ENCODE measurements at regions not wholly inside any gene's neighbourhood (a gene's known extent, or its start where the extent isn't known, plus 50 kb on each side); places are given as distances from the start of the nearest gene placed in this dataset.

DNA sequence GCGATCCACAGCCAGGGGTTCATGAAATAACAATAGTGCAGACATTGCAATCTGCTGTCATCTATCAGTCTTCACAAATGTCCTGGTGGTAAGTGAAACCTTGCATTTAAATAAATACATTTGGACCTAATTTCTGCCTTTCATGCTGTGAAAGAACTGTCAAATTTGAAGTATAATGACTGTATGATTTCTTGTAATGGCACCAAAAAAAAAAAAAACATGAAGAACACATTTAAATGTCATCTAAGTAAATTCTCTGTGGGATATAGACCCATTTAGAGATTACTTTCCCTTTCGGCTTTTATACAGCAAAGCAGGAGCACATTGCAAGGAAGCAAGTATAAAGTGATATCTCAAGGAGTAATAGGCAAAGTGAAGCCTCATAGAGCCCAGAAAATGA lies 431.5 kb upstream of the SGCD start (continued):
- TF ChIP-seq, protein P1, sequence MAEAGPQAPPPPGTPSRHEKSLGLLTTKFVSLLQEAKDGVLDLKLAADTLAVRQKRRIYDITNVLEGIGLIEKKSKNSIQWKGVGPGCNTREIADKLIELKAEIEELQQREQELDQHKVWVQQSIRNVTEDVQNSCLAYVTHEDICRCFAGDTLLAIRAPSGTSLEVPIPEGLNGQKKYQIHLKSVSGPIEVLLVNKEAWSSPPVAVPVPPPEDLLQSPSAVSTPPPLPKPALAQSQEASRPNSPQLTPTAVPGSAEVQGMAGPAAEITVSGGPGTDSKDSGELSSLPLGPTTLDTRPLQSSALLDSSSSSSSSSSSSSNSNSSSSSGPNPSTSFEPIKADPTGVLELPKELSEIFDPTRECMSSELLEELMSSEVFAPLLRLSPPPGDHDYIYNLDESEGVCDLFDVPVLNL (CRISPR knock-in tag; IDR thresholded peaks at IDR 0.05; ENCODE audit: borderline replicate concordance, low read depth): no peak

DNA sequence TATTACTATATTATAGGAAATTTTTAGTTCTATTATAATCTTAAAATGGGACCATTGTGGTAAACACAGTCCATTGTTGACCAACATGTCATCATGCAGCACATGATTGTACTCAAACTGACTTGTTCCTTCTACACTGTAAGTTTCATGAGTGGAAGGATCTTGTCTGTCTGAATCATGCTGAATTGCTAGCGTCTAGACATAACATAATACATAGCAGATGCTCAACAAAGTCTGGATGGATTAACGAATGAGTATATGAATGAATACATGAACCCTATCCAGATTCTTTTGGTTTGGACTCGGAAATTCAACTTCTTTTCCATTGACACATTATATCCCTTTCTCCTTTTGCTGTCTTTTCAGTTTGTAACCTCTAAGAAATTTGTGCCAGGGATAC lies 429.2 kb upstream of the SGCD start:
- no peak overlapping the region for H3K4me3 Mint-ChIP-seq
- ATAC-seq (no peak), DNase-seq (ENCODE audit: low spot score) (no peak)
- POLR2A ChIA-PET: no interaction called here
- no peaks in the 10 kb centered on the region for H3K36me3 Mint-ChIP-seq
- no peaks in the 10 kb centered on the region for H3K27me3 Mint-ChIP-seq (ENCODE audit: low read depth)
- H3K9me3 Mint-ChIP-seq: no peaks in the 10 kb centered on the region
- no peak overlapping the region for H3K27ac Mint-ChIP-seq
- CTCF ChIA-PET: no interaction called here
- peaks cover 6% of the 10 kb centered on the region for H3K4me1 Mint-ChIP-seq
- TF ChIP-seq, protein P1 (CRISPR knock-in tag; IDR thresholded peaks at IDR 0.05; ENCODE audit: borderline replicate concordance, low read depth): no peak

DNA sequence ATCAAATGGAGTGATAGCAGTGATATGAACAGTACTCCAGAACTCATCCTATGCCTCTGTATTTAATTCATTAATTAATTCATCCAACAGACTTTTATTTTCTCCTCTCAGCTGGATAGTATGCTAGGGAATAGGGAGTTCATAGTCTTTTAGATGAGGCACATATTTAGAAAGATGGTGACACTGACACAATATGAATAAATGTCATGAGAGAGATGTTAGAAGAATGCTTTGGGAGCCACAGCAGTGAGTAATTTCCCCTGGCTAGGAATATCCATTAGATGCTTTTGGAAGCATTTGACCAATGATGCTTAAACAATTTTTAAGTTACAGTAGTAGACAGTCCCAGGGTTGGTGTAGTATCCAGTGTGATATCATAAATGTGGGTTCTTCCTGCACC lies 428.7 kb upstream of the SGCD start:
- Mint-ChIP-seq H3K4me3 (no peak overlapping the region), H3K27me3 (ENCODE audit: low read depth) (no peaks in the 10 kb centered on the region), H3K27ac (no peak overlapping the region), H3K4me1 (peaks cover 6% of the 10 kb centered on the region), H3K36me3 (no peaks in the 10 kb centered on the region), H3K9me3 (no peaks in the 10 kb centered on the region)
- POLR2A ChIA-PET: no interaction called here
- ATAC-seq (no peak), DNase-seq (ENCODE audit: low spot score) (no peak)
- TF ChIP-seq ZNF396 (CRISPR knock-in tag; IDR thresholded peaks at IDR 0.05; ENCODE audit: borderline replicate concordance) (no peak), GRHL2 (CRISPR knock-in tag; IDR thresholded peaks at IDR 0.05; ENCODE audit: insufficient replicate concordance, severe bottlenecking) (no peak), TP53 (CRISPR knock-in tag; IDR thresholded peaks at IDR 0.05) (no peak), HMGA2 (CRISPR knock-in tag; IDR thresholded peaks at IDR 0.05) (no peak)
- TF ChIP-seq, protein P2, sequence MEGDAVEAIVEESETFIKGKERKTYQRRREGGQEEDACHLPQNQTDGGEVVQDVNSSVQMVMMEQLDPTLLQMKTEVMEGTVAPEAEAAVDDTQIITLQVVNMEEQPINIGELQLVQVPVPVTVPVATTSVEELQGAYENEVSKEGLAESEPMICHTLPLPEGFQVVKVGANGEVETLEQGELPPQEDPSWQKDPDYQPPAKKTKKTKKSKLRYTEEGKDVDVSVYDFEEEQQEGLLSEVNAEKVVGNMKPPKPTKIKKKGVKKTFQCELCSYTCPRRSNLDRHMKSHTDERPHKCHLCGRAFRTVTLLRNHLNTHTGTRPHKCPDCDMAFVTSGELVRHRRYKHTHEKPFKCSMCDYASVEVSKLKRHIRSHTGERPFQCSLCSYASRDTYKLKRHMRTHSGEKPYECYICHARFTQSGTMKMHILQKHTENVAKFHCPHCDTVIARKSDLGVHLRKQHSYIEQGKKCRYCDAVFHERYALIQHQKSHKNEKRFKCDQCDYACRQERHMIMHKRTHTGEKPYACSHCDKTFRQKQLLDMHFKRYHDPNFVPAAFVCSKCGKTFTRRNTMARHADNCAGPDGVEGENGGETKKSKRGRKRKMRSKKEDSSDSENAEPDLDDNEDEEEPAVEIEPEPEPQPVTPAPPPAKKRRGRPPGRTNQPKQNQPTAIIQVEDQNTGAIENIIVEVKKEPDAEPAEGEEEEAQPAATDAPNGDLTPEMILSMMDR (IDR thresholded peaks at IDR 0.05): no peak
- TF ChIP-seq, protein P3, sequence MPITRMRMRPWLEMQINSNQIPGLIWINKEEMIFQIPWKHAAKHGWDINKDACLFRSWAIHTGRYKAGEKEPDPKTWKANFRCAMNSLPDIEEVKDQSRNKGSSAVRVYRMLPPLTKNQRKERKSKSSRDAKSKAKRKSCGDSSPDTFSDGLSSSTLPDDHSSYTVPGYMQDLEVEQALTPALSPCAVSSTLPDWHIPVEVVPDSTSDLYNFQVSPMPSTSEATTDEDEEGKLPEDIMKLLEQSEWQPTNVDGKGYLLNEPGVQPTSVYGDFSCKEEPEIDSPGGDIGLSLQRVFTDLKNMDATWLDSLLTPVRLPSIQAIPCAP (CRISPR knock-in tag; IDR thresholded peaks at IDR 0.05): no peak
- TF ChIP-seq, protein P1 (CRISPR knock-in tag; IDR thresholded peaks at IDR 0.05; ENCODE audit: borderline replicate concordance, low read depth): no peak
- TF ChIP-seq, protein P4, sequence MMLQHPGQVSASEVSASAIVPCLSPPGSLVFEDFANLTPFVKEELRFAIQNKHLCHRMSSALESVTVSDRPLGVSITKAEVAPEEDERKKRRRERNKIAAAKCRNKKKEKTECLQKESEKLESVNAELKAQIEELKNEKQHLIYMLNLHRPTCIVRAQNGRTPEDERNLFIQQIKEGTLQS (CRISPR knock-in tag; conservative IDR thresholded peaks at IDR 0.05): no peak
- TF ChIP-seq, protein P5, sequence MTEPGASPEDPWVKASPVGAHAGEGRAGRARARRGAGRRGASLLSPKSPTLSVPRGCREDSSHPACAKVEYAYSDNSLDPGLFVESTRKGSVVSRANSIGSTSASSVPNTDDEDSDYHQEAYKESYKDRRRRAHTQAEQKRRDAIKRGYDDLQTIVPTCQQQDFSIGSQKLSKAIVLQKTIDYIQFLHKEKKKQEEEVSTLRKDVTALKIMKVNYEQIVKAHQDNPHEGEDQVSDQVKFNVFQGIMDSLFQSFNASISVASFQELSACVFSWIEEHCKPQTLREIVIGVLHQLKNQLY (CRISPR knock-in tag; IDR thresholded peaks at IDR 0.05): no peak
- TF ChIP-seq, protein P6, sequence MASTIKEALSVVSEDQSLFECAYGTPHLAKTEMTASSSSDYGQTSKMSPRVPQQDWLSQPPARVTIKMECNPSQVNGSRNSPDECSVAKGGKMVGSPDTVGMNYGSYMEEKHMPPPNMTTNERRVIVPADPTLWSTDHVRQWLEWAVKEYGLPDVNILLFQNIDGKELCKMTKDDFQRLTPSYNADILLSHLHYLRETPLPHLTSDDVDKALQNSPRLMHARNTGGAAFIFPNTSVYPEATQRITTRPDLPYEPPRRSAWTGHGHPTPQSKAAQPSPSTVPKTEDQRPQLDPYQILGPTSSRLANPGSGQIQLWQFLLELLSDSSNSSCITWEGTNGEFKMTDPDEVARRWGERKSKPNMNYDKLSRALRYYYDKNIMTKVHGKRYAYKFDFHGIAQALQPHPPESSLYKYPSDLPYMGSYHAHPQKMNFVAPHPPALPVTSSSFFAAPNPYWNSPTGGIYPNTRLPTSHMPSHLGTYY (CRISPR knock-in tag; IDR thresholded peaks at IDR 0.05): no peak
- CTCF ChIA-PET: no interaction called here

DNA sequence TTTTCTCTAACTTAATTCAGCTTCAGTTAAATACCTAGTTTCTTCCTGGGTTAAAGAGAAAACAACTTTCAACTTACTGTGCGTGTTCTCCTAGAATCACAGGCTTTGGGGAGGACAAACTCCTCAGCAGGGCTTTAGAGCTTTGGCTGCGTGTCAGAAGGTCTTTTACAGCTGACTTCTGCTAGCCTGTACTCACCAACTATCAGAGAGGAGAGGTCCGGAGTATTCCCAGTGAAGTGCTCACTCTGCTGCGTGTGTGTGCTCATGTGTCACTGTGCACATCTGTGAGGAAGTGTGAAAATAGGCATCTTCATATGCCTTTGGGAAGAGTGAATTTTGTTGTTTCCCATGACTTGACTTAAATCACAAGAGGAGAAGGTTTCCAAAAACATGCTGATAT lies 423.2 kb upstream of the SGCD start:
- CTCF ChIA-PET: no interaction called here
- DNase-seq (ENCODE audit: low spot score): no peak
- no peaks in the 10 kb centered on the region for H3K9me3 Mint-ChIP-seq
- POLR2A ChIA-PET: no interaction called here
- no peaks in the 10 kb centered on the region for H3K4me1 Mint-ChIP-seq
- ATAC-seq: no peak
- no peaks in the 10 kb centered on the region for H3K36me3 Mint-ChIP-seq
- TF ChIP-seq, protein P7, sequence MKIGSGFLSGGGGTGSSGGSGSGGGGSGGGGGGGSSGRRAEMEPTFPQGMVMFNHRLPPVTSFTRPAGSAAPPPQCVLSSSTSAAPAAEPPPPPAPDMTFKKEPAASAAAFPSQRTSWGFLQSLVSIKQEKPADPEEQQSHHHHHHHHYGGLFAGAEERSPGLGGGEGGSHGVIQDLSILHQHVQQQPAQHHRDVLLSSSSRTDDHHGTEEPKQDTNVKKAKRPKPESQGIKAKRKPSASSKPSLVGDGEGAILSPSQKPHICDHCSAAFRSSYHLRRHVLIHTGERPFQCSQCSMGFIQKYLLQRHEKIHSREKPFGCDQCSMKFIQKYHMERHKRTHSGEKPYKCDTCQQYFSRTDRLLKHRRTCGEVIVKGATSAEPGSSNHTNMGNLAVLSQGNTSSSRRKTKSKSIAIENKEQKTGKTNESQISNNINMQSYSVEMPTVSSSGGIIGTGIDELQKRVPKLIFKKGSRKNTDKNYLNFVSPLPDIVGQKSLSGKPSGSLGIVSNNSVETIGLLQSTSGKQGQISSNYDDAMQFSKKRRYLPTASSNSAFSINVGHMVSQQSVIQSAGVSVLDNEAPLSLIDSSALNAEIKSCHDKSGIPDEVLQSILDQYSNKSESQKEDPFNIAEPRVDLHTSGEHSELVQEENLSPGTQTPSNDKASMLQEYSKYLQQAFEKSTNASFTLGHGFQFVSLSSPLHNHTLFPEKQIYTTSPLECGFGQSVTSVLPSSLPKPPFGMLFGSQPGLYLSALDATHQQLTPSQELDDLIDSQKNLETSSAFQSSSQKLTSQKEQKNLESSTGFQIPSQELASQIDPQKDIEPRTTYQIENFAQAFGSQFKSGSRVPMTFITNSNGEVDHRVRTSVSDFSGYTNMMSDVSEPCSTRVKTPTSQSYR (CRISPR knock-in tag; IDR thresholded peaks at IDR 0.05): no peak
- no peaks in the 10 kb centered on the region for H3K27me3 Mint-ChIP-seq (ENCODE audit: low read depth)
- no peak overlapping the region for H3K27ac Mint-ChIP-seq
- no peak overlapping the region for H3K4me3 Mint-ChIP-seq
